Kidney tubule cell (primary cell): ENCODE measurements at regions not wholly inside any gene's neighbourhood (a gene's known extent, or its start where the extent isn't known, plus 50 kb on each side); places are given as distances from the start of the nearest gene placed in this dataset.

Experiments
- DNase-seq: peaks from one replicate; pipeline ENCODE4 v3.0.0-alpha.2; 2018; ENCODE audit warnings: low spot score

GRCh38 chr13:26831336-26831908 is 70.8 kb upstream of the GPR12 start:
- no peak for DNase-seq

- DNase-seq: no peak
Observed at GRCh38 chr13:26829716-26830115, 69.1 kb upstream of the GPR12 start.

GRCh38 chr13:26824581-26824980 is 64.0 kb upstream of the GPR12 start:
- no peak for DNase-seq

- DNase-seq: no peak
Observed at GRCh38 chr13:26822146-26822545, 61.6 kb upstream of the GPR12 start.

GRCh38 chr13:26821672-26822071 is 61.1 kb upstream of the GPR12 start:
- no peak for DNase-seq

GRCh38 chr13:26820871-26821270 is 60.3 kb upstream of the GPR12 start:
- DNase-seq: no peak

- DNase-seq: no peak
Observed at GRCh38 chr13:26819046-26819445, 58.5 kb upstream of the GPR12 start.

GRCh38 chr13:26816881-26817280 is 56.3 kb upstream of the GPR12 start:
- DNase-seq: no peak

- DNase-seq: no peak
Observed at GRCh38 chr13:26813980-26814348, 53.4 kb upstream of the GPR12 start.

- no peak for DNase-seq
Observed at GRCh38 chr13:26813321-26813979, 52.9 kb upstream of the GPR12 start.

- DNase-seq: no peak
Observed at GRCh38 chr13:26811581-26811980, 51.0 kb upstream of the GPR12 start.
